IMR-90 (cell line): ENCODE measurements at regions not wholly inside any gene's neighbourhood (a gene's known extent, or its start where the extent isn't known, plus 50 kb on each side); places are given as distances from the start of the nearest gene placed in this dataset.

Experiments used
- ATAC-seq: fragments of 200-7000 bp; cut with Tn5 transposase; 2 replicates; pipeline ENCODE4 v1.9.1; 2020; ENCODE audit warnings: low read depth, mild to moderate bottlenecking, moderate library complexity
- BruUV-seq: library from RNA; stranded (reverse); fragments of 400-500 nt; replicated peaks from 2 replicates; lab custom pipeline; 2021; lab: Mats Ljungman, UMichigan
- CTCF ChIA-PET: fragments of 300-600 bp; formaldehyde crosslinking; extraction: SDS; loops from one replicate; lab custom pipeline; 2021; ENCODE audit warnings: antibody characterized with exemption; lab: Yijun Ruan, JAX
- POLR2A ChIA-PET: fragments of 300-600 bp; sonication (Branson Sonifier 250); formaldehyde crosslinking; loops from one replicate; lab custom pipeline; 2022; ENCODE audit warnings: antibody characterized with exemption; ENCODE audit not compliant: unreplicated experiment; lab: Charles Lee
- DNase-seq: peaks from one replicate; pipeline ENCODE4 v3.0.0; 2013
- H2AFZ ChIP-seq: replicated peaks from 2 replicates; pipeline ENCODE3; 2013; ENCODE audit warnings: low read length, mild to moderate bottlenecking; ENCODE audit not compliant: poor library complexity
- H2AK5ac ChIP-seq: 2 replicates; pipeline ENCODE4 v1.6.1; 2013; ENCODE audit warnings: low read depth, low read length, inconsistent platforms
- H2AK9ac ChIP-seq: replicated peaks from 2 replicates; pipeline ENCODE3; 2013; ENCODE audit warnings: mild to moderate bottlenecking, low read depth, low read length, moderate library complexity; ENCODE audit not compliant: poor library complexity
- H2BK120ac ChIP-seq: 2 replicates; pipeline ENCODE4 v1.6.1; 2013; ENCODE audit warnings: low read depth, low read length, inconsistent platforms
- H2BK15ac ChIP-seq: 3 replicates; pipeline ENCODE4 v1.6.1; 2013; ENCODE audit warnings: low read depth, low read length, inconsistent platforms
- H2BK20ac ChIP-seq: 2 replicates; pipeline ENCODE4 v1.6.1; 2013; ENCODE audit warnings: low read depth, mild to moderate bottlenecking, inconsistent platforms, low read length, moderate library complexity
- H2BK5ac ChIP-seq: 2 replicates; pipeline ENCODE4 v1.6.1; 2013; ENCODE audit warnings: mild to moderate bottlenecking, low read depth, low read length, inconsistent platforms; ENCODE audit not compliant: poor library complexity, severe bottlenecking
- H3K14ac ChIP-seq: replicated peaks from 2 replicates; pipeline ENCODE4 v1.6.1; 2013; ENCODE audit warnings: low read depth, low read length, inconsistent platforms
- H3K18ac ChIP-seq: 2 replicates; pipeline ENCODE4 v1.6.1; 2013; ENCODE audit warnings: low read depth, low read length, control low read depth
- H3K23ac ChIP-seq: 2 replicates; pipeline ENCODE4 v1.6.1; 2013; ENCODE audit warnings: low read depth, low read length, inconsistent platforms
- H3K27ac ChIP-seq: 2 replicates; pipeline ENCODE4 v1.5.1; 2013; ENCODE audit warnings: mild to moderate bottlenecking, control low read depth, low read length; ENCODE audit not compliant: insufficient read depth
- H3K27me3 ChIP-seq: 2 replicates; pipeline ENCODE4 v1.6.1; 2013; ENCODE audit warnings: low read length; ENCODE audit not compliant: control insufficient read depth, insufficient read depth
- H3K36me3 ChIP-seq: 2 replicates; pipeline ENCODE4 v1.6.1; 2013; ENCODE audit warnings: low read length, mixed read lengths; ENCODE audit not compliant: control insufficient read depth, insufficient read depth
- H3K4ac ChIP-seq: 2 replicates; pipeline ENCODE4 v1.6.1; 2013; ENCODE audit warnings: low read depth, low read length, inconsistent platforms
- H3K4me1 ChIP-seq: 2 replicates; pipeline ENCODE4 v1.6.1; 2013; ENCODE audit warnings: low read length, mixed read lengths; ENCODE audit not compliant: control insufficient read depth, insufficient read depth
- H3K4me2 ChIP-seq: 2 replicates; pipeline ENCODE4 v1.6.1; 2013; ENCODE audit warnings: low read depth, mild to moderate bottlenecking, control low read depth, low read length, moderate library complexity
- H3K4me3 ChIP-seq: 2 replicates; pipeline ENCODE4 v1.5.1; 2013; ENCODE audit warnings: low read depth, mild to moderate bottlenecking, control low read depth, low read length, moderate library complexity; ENCODE audit not compliant: insufficient read depth
- H3K56ac ChIP-seq: 2 replicates; pipeline ENCODE4 v1.6.1; 2013; ENCODE audit warnings: low read length, inconsistent platforms; ENCODE audit not compliant: insufficient read depth; ENCODE audit errors: extremely low read depth
- H3K79me1 ChIP-seq, 2 experiments: 2 replicates each; pipeline ENCODE4 v1.6.1; 2013; ENCODE audit warnings: low read length in 2 of 2, inconsistent platforms in 1 of 2, low read depth in 1 of 2
- H3K9ac ChIP-seq: 2 replicates; pipeline ENCODE4 v1.6.1; 2013; ENCODE audit warnings: low read depth, low read length, control low read depth
- H3K9me1 ChIP-seq: 2 replicates; pipeline ENCODE4 v1.6.1; 2013; ENCODE audit warnings: low read length, inconsistent platforms; ENCODE audit not compliant: insufficient read depth
- H3K9me3 ChIP-seq: 2 replicates; pipeline ENCODE4 v1.6.1; 2013; ENCODE audit warnings: low read length; ENCODE audit not compliant: control insufficient read depth, insufficient read depth
- H4K20me1 ChIP-seq: 2 replicates; pipeline ENCODE4 v1.6.1; 2013; ENCODE audit warnings: low read length, inconsistent platforms; ENCODE audit not compliant: insufficient read depth
- H4K5ac ChIP-seq: 2 replicates; pipeline ENCODE4 v1.6.1; 2013; ENCODE audit warnings: mild to moderate bottlenecking, low read depth, low read length, control low read depth
- H4K8ac ChIP-seq, 2 experiments: 2 replicates each; pipeline ENCODE4 v1.6.1; 2013; ENCODE audit warnings: low read depth in 2 of 2, low read length in 2 of 2, control low read depth in 1 of 2, inconsistent platforms in 1 of 2
- H4K91ac ChIP-seq: 2 replicates; pipeline ENCODE4 v1.6.1; 2013; ENCODE audit warnings: low read depth, low read length, inconsistent platforms; ENCODE audit not compliant: insufficient read depth
- BHLHE40 ChIP-seq: fragments of 150-350 bp; IDR thresholded peaks from 2 replicates; pipeline ENCODE4 v1.6.1; 2016; ENCODE audit warnings: mild to moderate bottlenecking, low read depth, low read length
- ELK1 ChIP-seq: fragments of 150-350 bp; IDR thresholded peaks from 2 replicates; pipeline ENCODE4 v1.6.1; 2016; ENCODE audit warnings: low read depth, mild to moderate bottlenecking, low read length, moderate library complexity, borderline replicate concordance
- MAFK ChIP-seq: IDR thresholded peaks from 2 replicates; pipeline ENCODE4 v1.6.1; 2012; ENCODE audit warnings: low read depth, low read length, improper control_type of control experiment
- MXI1 ChIP-seq: IDR thresholded peaks from 2 replicates; pipeline ENCODE4 v1.6.1; 2012; ENCODE audit warnings: low read depth, mild to moderate bottlenecking, low read length, moderate library complexity, borderline replicate concordance
- POLR2A ChIP-seq: IDR thresholded peaks from 2 replicates; pipeline ENCODE4 v1.6.1; 2012; ENCODE audit warnings: mild to moderate bottlenecking, low read depth, low read length
- RAD21 ChIP-seq: IDR thresholded peaks from 2 replicates; pipeline ENCODE4 v1.6.1; 2012; ENCODE audit warnings: low read length, improper control_type of control experiment
- SMC3 ChIP-seq: fragments of 150-350 bp; IDR thresholded peaks from 2 replicates; pipeline ENCODE4 v1.6.1; 2016; ENCODE audit warnings: low read depth, mild to moderate bottlenecking, antibody characterized with exemption, low read length, moderate library complexity
- WGBS, 2 experiments: methylation state at CpG; one replicate each; pipeline versions ENCODE4 v1.1.5 to v1.1.7; 2013; ENCODE audit warnings: missing lambda C conversion rate in 2 of 2; ENCODE audit not compliant: insufficient read length in 1 of 2; ENCODE audit errors: extremely low coverage in 2 of 2; 5-methylcytosine and 5-hydroxymethylcytosine counted together
- dilution Hi-C: fragments of 300-500 bp; cut with HindIII; formaldehyde crosslinking; loops from one replicate; pipeline ENCODE4 v1.14.3; 2018; ENCODE audit warnings: low sequenced_read_pairs; ENCODE audit not compliant: unreplicated experiment
- in situ Hi-C: fragments of 300-500 bp; cut with MboI; formaldehyde crosslinking; loops from 3 replicates; pipeline ENCODE4 v1.14.3; 2019; ENCODE audit warnings: low sequenced_read_pairs, inconsistent platforms, mixed read lengths
- intact Hi-C: fragments of 100-400 bp; cut with micrococcal nuclease; formaldehyde crosslinking; loops from 2 replicates; pipeline ENCODE4 v1.10.0; 2022
- TF ChIP-seq, protein P1 (sequence below): conservative IDR thresholded peaks from 2 replicates; pipeline ENCODE4 v1.5.1; 2012; ENCODE audit warnings: mild to moderate bottlenecking, low read depth, low read length, improper control_type of control experiment

GRCh38 chr12:111182382-111182781 lies 186.5 kb downstream of the PHETA1 start:
- Histone ChIP-seq H4K8ac (no peak overlapping the region), H4K91ac (no peak overlapping the region), H4K5ac (no peak overlapping the region), H3K4me3 (no peak overlapping the region), H3K14ac (no peak overlapping the region), H3K36me3 (no peaks in the 10 kb centered on the region), H4K20me1 (no peaks in the 10 kb centered on the region), H2BK5ac (no peak overlapping the region), H3K27me3 (peaks cover 21% of the 10 kb centered on the region), H3K18ac (no peak overlapping the region), H2AK5ac (no peak overlapping the region), H3K4ac (no peak overlapping the region), H3K9me1 (no peaks in the 10 kb centered on the region; the same call in 1 of the 2 replicates), H2AK9ac (peak overlapping the region; percentile 71), H3K79me1 (no peaks in the 10 kb centered on the region), H2BK15ac (no peak overlapping the region), H2BK20ac (no peak overlapping the region), H3K4me2 (no peak overlapping the region), H3K27ac (no peak overlapping the region), H3K9me3 (no peaks in the 10 kb centered on the region), H2AFZ (no peak overlapping the region), H3K9ac (no peak overlapping the region), H3K23ac (no peak overlapping the region), H3K56ac (no peak overlapping the region), H2BK120ac (no peak overlapping the region), H3K4me1 (no peaks in the 10 kb centered on the region)
- TF ChIP-seq POLR2A (no peak), RAD21 (no peak), BHLHE40 (no peak), SMC3 (no peak), MAFK (no peak), ELK1 (no peak), MXI1 (no peak)
- TF ChIP-seq, protein P1, sequence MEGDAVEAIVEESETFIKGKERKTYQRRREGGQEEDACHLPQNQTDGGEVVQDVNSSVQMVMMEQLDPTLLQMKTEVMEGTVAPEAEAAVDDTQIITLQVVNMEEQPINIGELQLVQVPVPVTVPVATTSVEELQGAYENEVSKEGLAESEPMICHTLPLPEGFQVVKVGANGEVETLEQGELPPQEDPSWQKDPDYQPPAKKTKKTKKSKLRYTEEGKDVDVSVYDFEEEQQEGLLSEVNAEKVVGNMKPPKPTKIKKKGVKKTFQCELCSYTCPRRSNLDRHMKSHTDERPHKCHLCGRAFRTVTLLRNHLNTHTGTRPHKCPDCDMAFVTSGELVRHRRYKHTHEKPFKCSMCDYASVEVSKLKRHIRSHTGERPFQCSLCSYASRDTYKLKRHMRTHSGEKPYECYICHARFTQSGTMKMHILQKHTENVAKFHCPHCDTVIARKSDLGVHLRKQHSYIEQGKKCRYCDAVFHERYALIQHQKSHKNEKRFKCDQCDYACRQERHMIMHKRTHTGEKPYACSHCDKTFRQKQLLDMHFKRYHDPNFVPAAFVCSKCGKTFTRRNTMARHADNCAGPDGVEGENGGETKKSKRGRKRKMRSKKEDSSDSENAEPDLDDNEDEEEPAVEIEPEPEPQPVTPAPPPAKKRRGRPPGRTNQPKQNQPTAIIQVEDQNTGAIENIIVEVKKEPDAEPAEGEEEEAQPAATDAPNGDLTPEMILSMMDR = no peak
- WGBS, 2 experiments = 27% methylated on average over 7 of the region's 16 CpGs; no CpG with 5 or more reads in 1 of the 2 experiments
- dilution Hi-C loops = no loop called here
- no peak for DNase-seq
- ChIA-PET POLR2A (no interaction called here), CTCF (no interaction called here)
- intact Hi-C loops = no loop called here
- in situ Hi-C loops = no loop called here
- no TSS peak for BruUV-seq
- ATAC-seq = no peak
